Vagina (tissue), 2 donors: ENCODE measurements at regions not wholly inside any gene's neighbourhood (a gene's known extent, or its start where the extent isn't known, plus 50 kb on each side); places are given as distances from the start of the nearest gene placed in this dataset.

Experiments
- DNase-seq, 2 donors: peaks; one replicate each; pipeline ENCODE4 v3.0.0-alpha.2; 2017; ENCODE audit errors: extremely low spot score in 2 of 2
- H3K27ac ChIP-seq: fragments of 200-600 bp; sonication (generic); one replicate; pipeline ENCODE4 v1.5.1; 2019
- H3K27me3 ChIP-seq: fragments of 200-600 bp; sonication (generic); one replicate; pipeline ENCODE4 v1.5.1; 2019
- H3K36me3 ChIP-seq, 2 donors: fragments of 200-600 bp; sonication (generic); one replicate each; pipeline ENCODE4 v1.5.1; 2017 to 2019
- H3K4me1 ChIP-seq: fragments of 200-600 bp; sonication (generic); one replicate; pipeline ENCODE4 v1.5.1; 2019
- H3K4me3 ChIP-seq, 2 donors: fragments of 200-600 bp; sonication (generic); 1 replicate in 1 of 2; 2 replicates in 1 of 2; pipeline ENCODE4 v1.5.1; 2016 to 2019
- H3K9me3 ChIP-seq: fragments of 200-600 bp; sonication (generic); one replicate; pipeline ENCODE4 v1.5.1; 2019
- POLR2A ChIP-seq, 2 donors: fragments of 450-650 bp; IDR thresholded peaks; one replicate each; pipeline ENCODE4 v1.6.1; 2017; ENCODE audit warnings: antibody characterized with exemption in 2 of 2, mild to moderate bottlenecking in 2 of 2, moderate library complexity in 2 of 2
- POLR2AphosphoS5 ChIP-seq, 2 donors: sonication (generic); formaldehyde crosslinking; IDR thresholded peaks; one replicate each; pipeline ENCODE4 v1.9.0; 2017; ENCODE audit warnings: antibody characterized with exemption in 2 of 2, mild to moderate bottlenecking in 2 of 2, low read depth in 1 of 2; ENCODE audit not compliant: insufficient read depth in 1 of 2
- intact Hi-C: fragments of 100-400 bp; cut with DNase I; formaldehyde crosslinking; loops from one replicate; pipeline ENCODE4 v1.15.1; 2023
- TF ChIP-seq, protein P1 (sequence below), 3 experiments: fragments of 450-650 bp in 2 of 3; fragments of 200-600 bp in 1 of 3; sonication (generic) in 1 of 3; IDR thresholded peaks; one replicate each; pipeline ENCODE4 v1.5.1; 2017 to 2019; ENCODE audit warnings: antibody characterized with exemption in 3 of 3, mild to moderate bottlenecking in 2 of 3, moderate library complexity in 2 of 3

DNA sequence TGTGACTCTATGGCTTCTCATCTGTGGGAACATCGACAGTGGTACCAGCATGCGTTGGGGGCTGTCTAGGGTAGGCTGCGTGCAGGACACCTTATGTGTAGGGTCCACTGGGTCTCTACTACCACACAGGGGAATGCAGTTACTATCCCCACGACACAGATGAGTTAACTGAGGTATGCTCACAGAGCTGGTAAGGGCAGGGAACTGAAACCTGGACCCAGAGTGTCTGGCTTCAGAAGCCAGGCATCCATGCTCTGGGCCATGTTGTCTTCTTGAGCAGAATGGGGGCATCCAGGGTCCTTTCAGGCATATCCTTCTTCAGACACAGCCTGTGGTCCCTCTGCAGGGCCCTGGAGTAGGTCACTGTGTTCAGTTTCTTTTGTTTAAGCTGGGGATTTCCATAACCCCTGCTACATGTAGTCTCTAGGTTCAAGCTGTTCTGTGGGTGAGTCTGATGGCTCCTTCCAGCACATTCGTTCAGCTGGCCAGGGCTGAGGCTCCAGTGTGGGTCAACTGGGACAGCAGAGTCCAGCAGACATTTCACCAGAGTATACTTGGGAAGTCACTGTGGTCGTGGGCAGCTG, 148.8 kb downstream of the GADD45G start:
- no peaks in the 10 kb centered on the region for H3K27me3 ChIP-seq
- H3K36me3 ChIP-seq = no peaks in the 10 kb centered on the region
- H3K27ac ChIP-seq = no peak overlapping the region
- no peak overlapping the region for H3K4me3 ChIP-seq
- DNase-seq = no peak
- H3K4me1 ChIP-seq = peaks cover 17% of the 10 kb centered on the region
- intact Hi-C loops = no loop called here
- no peaks in the 10 kb centered on the region for H3K9me3 ChIP-seq
- TF ChIP-seq, protein P1, sequence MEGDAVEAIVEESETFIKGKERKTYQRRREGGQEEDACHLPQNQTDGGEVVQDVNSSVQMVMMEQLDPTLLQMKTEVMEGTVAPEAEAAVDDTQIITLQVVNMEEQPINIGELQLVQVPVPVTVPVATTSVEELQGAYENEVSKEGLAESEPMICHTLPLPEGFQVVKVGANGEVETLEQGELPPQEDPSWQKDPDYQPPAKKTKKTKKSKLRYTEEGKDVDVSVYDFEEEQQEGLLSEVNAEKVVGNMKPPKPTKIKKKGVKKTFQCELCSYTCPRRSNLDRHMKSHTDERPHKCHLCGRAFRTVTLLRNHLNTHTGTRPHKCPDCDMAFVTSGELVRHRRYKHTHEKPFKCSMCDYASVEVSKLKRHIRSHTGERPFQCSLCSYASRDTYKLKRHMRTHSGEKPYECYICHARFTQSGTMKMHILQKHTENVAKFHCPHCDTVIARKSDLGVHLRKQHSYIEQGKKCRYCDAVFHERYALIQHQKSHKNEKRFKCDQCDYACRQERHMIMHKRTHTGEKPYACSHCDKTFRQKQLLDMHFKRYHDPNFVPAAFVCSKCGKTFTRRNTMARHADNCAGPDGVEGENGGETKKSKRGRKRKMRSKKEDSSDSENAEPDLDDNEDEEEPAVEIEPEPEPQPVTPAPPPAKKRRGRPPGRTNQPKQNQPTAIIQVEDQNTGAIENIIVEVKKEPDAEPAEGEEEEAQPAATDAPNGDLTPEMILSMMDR (IDR thresholded peaks at IDR 0.05) = no peak
- TF ChIP-seq POLR2AphosphoS5 (IDR thresholded peaks at IDR 0.05; ENCODE audit: insufficient read depth in 1 of 2, low read depth in 1 of 2) = no peak
- no peak for TF ChIP-seq POLR2A (IDR thresholded peaks at IDR 0.05)

GRCh38 chr9:89754193-89754592, 149.4 kb downstream of the GADD45G start:
- no peak for DNase-seq
- Histone ChIP-seq H3K36me3 (no peaks in the 10 kb centered on the region), H3K4me3 (no peak overlapping the region), H3K4me1 (peaks cover 13% of the 10 kb centered on the region), H3K9me3 (no peaks in the 10 kb centered on the region), H3K27me3 (no peaks in the 10 kb centered on the region), H3K27ac (no peak overlapping the region)
- intact Hi-C loops = no loop called here
- no peak for TF ChIP-seq POLR2AphosphoS5 (IDR thresholded peaks at IDR 0.05; ENCODE audit: insufficient read depth in 1 of 2, low read depth in 1 of 2)
- no peak for TF ChIP-seq POLR2A (IDR thresholded peaks at IDR 0.05)
- TF ChIP-seq, protein P1 (IDR thresholded peaks at IDR 0.05) = no peak

GRCh38 chr9:89755821-89756220, 151.0 kb downstream of the GADD45G start:
- H3K4me1 ChIP-seq = no peaks in the 10 kb centered on the region
- no peak for DNase-seq
- TF ChIP-seq POLR2AphosphoS5 (IDR thresholded peaks at IDR 0.05; ENCODE audit: insufficient read depth in 1 of 2, low read depth in 1 of 2) (no peak), POLR2A (IDR thresholded peaks at IDR 0.05) (no peak)
- TF ChIP-seq, protein P1 (IDR thresholded peaks at IDR 0.05) = no peak
- no peak overlapping the region for H3K4me3 ChIP-seq
- intact Hi-C loops = no loop called here
- H3K27ac ChIP-seq = no peak overlapping the region
- no peaks in the 10 kb centered on the region for H3K27me3 ChIP-seq
- no peaks in the 10 kb centered on the region for H3K36me3 ChIP-seq
- no peaks in the 10 kb centered on the region for H3K9me3 ChIP-seq

DNA sequence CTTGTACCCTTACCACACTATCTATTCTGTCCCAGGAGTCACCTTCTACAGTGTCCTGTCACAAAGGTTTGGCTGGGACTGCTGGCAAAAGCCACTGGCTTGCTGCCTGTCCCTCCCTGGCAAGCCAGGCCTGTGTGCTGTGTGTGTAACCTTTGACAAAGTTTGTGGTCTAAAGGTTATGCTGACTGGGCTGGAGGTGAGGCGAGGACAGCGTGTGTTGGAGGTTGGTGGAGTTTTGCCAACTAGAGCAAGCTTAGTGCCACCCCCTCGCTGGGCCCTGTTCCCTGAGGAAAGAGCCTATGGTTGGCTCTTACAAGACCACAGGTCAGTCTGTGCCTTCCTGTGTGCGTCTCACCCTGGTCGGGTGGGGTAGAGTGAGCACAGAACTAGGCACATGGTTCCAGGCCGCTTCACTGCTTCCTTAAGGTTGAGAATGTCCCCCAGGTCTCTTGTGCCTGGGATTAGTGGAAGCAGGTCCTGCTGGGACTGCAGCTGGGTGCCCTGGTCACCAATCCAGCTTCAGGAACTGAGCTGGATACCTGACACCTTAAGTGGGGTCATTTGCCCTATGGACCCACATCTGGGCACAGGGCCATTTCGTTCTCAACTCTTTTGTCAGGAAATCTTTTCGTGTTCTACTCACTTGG, 152.2 kb downstream of the GADD45G start:
- Histone ChIP-seq H3K36me3 (no peaks in the 10 kb centered on the region), H3K9me3 (no peaks in the 10 kb centered on the region), H3K4me3 (no peak overlapping the region), H3K27ac (no peak overlapping the region), H3K27me3 (no peaks in the 10 kb centered on the region), H3K4me1 (no peaks in the 10 kb centered on the region)
- DNase-seq = no peak
- TF ChIP-seq POLR2A (IDR thresholded peaks at IDR 0.05) = no peak
- TF ChIP-seq, protein P1 (IDR thresholded peaks at IDR 0.05) = no peak
- TF ChIP-seq POLR2AphosphoS5 (IDR thresholded peaks at IDR 0.05; ENCODE audit: insufficient read depth in 1 of 2, low read depth in 1 of 2) = no peak
- intact Hi-C loops = no loop called here
